ENCODE measurements at regions not wholly inside any gene's neighbourhood (a gene's known extent, or its start where the extent isn't known, plus 50 kb on each side); places are given as distances from the start of the nearest gene placed in this dataset.

- Histone ChIP-seq H3K9me3 (ENCODE audit: control insufficient read depth, insufficient read depth, low read length) (no peaks in the 10 kb centered on the region), H3K4me1 (ENCODE audit: insufficient read depth, low read length) (no peaks in the 10 kb centered on the region), H3K9ac (ENCODE audit: low read depth, low read length) (no peak overlapping the region), H3K36me3 (ENCODE audit: insufficient read depth, low read length) (no peaks in the 10 kb centered on the region)
Measured at GRCh38 chr4:104138116-104138515, 356.6 kb downstream of the CXXC4 start.

GRCh38 chr4:104129243-104129642 lies 365.5 kb downstream of the CXXC4 start:
- H3K4me1 ChIP-seq (ENCODE audit: insufficient read depth, low read length) = no peaks in the 10 kb centered on the region
- H3K36me3 ChIP-seq (ENCODE audit: insufficient read depth, low read length) = no peaks in the 10 kb centered on the region
- H3K9me3 ChIP-seq (ENCODE audit: control insufficient read depth, insufficient read depth, low read length) = no peaks in the 10 kb centered on the region
- H3K9ac ChIP-seq (ENCODE audit: low read depth, low read length) = no peak overlapping the region

GRCh38 chr4:104128850-104129213 lies 365.9 kb downstream of the CXXC4 start:
- no peak overlapping the region for H3K9ac ChIP-seq (ENCODE audit: low read depth, low read length)
- H3K4me1 ChIP-seq (ENCODE audit: insufficient read depth, low read length) = no peaks in the 10 kb centered on the region
- no peaks in the 10 kb centered on the region for H3K36me3 ChIP-seq (ENCODE audit: insufficient read depth, low read length)
- H3K9me3 ChIP-seq (ENCODE audit: control insufficient read depth, insufficient read depth, low read length) = no peaks in the 10 kb centered on the region

GRCh38 chr4:104128031-104128849 lies 366.5 kb downstream of the CXXC4 start:
- H3K9ac ChIP-seq (ENCODE audit: low read depth, low read length) = no peak overlapping the region
- no peaks in the 10 kb centered on the region for H3K36me3 ChIP-seq (ENCODE audit: insufficient read depth, low read length)
- H3K4me1 ChIP-seq (ENCODE audit: insufficient read depth, low read length) = no peaks in the 10 kb centered on the region
- H3K9me3 ChIP-seq (ENCODE audit: control insufficient read depth, insufficient read depth, low read length) = no peaks in the 10 kb centered on the region

GRCh38 chr4:104123021-104123420 lies 371.7 kb downstream of the CXXC4 start:
- H3K4me1 ChIP-seq (ENCODE audit: insufficient read depth, low read length) = no peaks in the 10 kb centered on the region
- no peaks in the 10 kb centered on the region for H3K36me3 ChIP-seq (ENCODE audit: insufficient read depth, low read length)
- H3K9me3 ChIP-seq (ENCODE audit: control insufficient read depth, insufficient read depth, low read length) = no peaks in the 10 kb centered on the region
- no peak overlapping the region for H3K9ac ChIP-seq (ENCODE audit: low read depth, low read length)

- no peaks in the 10 kb centered on the region for H3K4me1 ChIP-seq (ENCODE audit: insufficient read depth, low read length)
- no peaks in the 10 kb centered on the region for H3K36me3 ChIP-seq (ENCODE audit: insufficient read depth, low read length)
- peaks cover 8% of the 10 kb centered on the region; the same call in 1 of the 2 replicates for H3K9me3 ChIP-seq (ENCODE audit: control insufficient read depth, insufficient read depth, low read length)
- H3K9ac ChIP-seq (ENCODE audit: low read depth, low read length) = no peak overlapping the region
Measured at GRCh38 chr4:104117776-104118175, 376.9 kb downstream of the CXXC4 start.

- Histone ChIP-seq H3K4me1 (ENCODE audit: insufficient read depth, low read length) (no peaks in the 10 kb centered on the region), H3K9ac (ENCODE audit: low read depth, low read length) (no peak overlapping the region), H3K36me3 (ENCODE audit: insufficient read depth, low read length) (no peaks in the 10 kb centered on the region), H3K9me3 (ENCODE audit: control insufficient read depth, insufficient read depth, low read length) (peaks cover 8% of the 10 kb centered on the region)
Measured at GRCh38 chr4:104113850-104114249, 380.8 kb downstream of the CXXC4 start.

GRCh38 chr4:104099141-104099540 lies 379.4 kb upstream of the TACR3 start:
- Histone ChIP-seq H3K36me3 (ENCODE audit: insufficient read depth, low read length) (no peaks in the 10 kb centered on the region), H3K9me3 (ENCODE audit: control insufficient read depth, insufficient read depth, low read length) (peaks cover 5% of the 10 kb centered on the region), H3K9ac (ENCODE audit: low read depth, low read length) (no peak overlapping the region), H3K4me1 (ENCODE audit: insufficient read depth, low read length) (no peaks in the 10 kb centered on the region)

GRCh38 chr4:104093247-104093646 lies 373.5 kb upstream of the TACR3 start:
- Histone ChIP-seq H3K36me3 (ENCODE audit: insufficient read depth, low read length) (no peaks in the 10 kb centered on the region), H3K9ac (ENCODE audit: low read depth, low read length) (no peak overlapping the region), H3K9me3 (ENCODE audit: control insufficient read depth, insufficient read depth, low read length) (no peaks in the 10 kb centered on the region; the same call in 1 of the 2 replicates), H3K4me1 (ENCODE audit: insufficient read depth, low read length) (no peaks in the 10 kb centered on the region)

GRCh38 chr4:104073229-104073628 lies 353.4 kb upstream of the TACR3 start:
- no peak overlapping the region for H3K9ac ChIP-seq (ENCODE audit: low read depth, low read length)
- no peaks in the 10 kb centered on the region for H3K9me3 ChIP-seq (ENCODE audit: control insufficient read depth, insufficient read depth, low read length)
- no peaks in the 10 kb centered on the region for H3K4me1 ChIP-seq (ENCODE audit: insufficient read depth, low read length)
- no peaks in the 10 kb centered on the region for H3K36me3 ChIP-seq (ENCODE audit: insufficient read depth, low read length)

GRCh38 chr4:104066533-104066932 lies 346.7 kb upstream of the TACR3 start:
- H3K9me3 ChIP-seq (ENCODE audit: control insufficient read depth, insufficient read depth, low read length) = no peaks in the 10 kb centered on the region
- H3K4me1 ChIP-seq (ENCODE audit: insufficient read depth, low read length) = peaks cover 9% of the 10 kb centered on the region; the same call in 1 of the 2 replicates
- no peaks in the 10 kb centered on the region for H3K36me3 ChIP-seq (ENCODE audit: insufficient read depth, low read length)
- no peak overlapping the region for H3K9ac ChIP-seq (ENCODE audit: low read depth, low read length)

GRCh38 chr4:104064646-104065577 lies 345.1 kb upstream of the TACR3 start:
- no peak overlapping the region for H3K9ac ChIP-seq (ENCODE audit: low read depth, low read length)
- peaks cover 9% of the 10 kb centered on the region; the same call in 1 of the 2 replicates for H3K4me1 ChIP-seq (ENCODE audit: insufficient read depth, low read length)
- no peaks in the 10 kb centered on the region for H3K36me3 ChIP-seq (ENCODE audit: insufficient read depth, low read length)
- no peaks in the 10 kb centered on the region for H3K9me3 ChIP-seq (ENCODE audit: control insufficient read depth, insufficient read depth, low read length)

GRCh38 chr4:104063341-104063740 lies 343.6 kb upstream of the TACR3 start:
- H3K4me1 ChIP-seq (ENCODE audit: insufficient read depth, low read length) = peaks cover 9% of the 10 kb centered on the region; the same call in 1 of the 2 replicates
- no peaks in the 10 kb centered on the region for H3K9me3 ChIP-seq (ENCODE audit: control insufficient read depth, insufficient read depth, low read length)
- H3K36me3 ChIP-seq (ENCODE audit: insufficient read depth, low read length) = no peaks in the 10 kb centered on the region
- no peak overlapping the region for H3K9ac ChIP-seq (ENCODE audit: low read depth, low read length)

GRCh38 chr4:104044369-104044768 lies 324.6 kb upstream of the TACR3 start:
- Histone ChIP-seq H3K36me3 (ENCODE audit: insufficient read depth, low read length) (no peaks in the 10 kb centered on the region), H3K9ac (ENCODE audit: low read depth, low read length) (no peak overlapping the region), H3K4me1 (ENCODE audit: insufficient read depth, low read length) (peaks cover under 1% of the 10 kb centered on the region; the same call in 1 of the 2 replicates), H3K9me3 (ENCODE audit: control insufficient read depth, insufficient read depth, low read length) (no peaks in the 10 kb centered on the region)

Measured in ES-I3 (cell line).